LHCN-M2 (cell line): ENCODE measurements at regions not wholly inside any gene's neighbourhood (a gene's known extent, or its start where the extent isn't known, plus 50 kb on each side); places are given as distances from the start of the nearest gene placed in this dataset.
A peak's percentile ranks its signal among the peaks of the same experiment; 100 is the strongest.
"Not testable (repeated sequence)": the region's sequence is repeated elsewhere in the genome, so short reads cannot be mapped to it uniquely, and the experiment has no call there.

Experiments
- DNase-seq: peaks from one replicate; pipeline ENCODE4 v3.0.0-alpha.2; 2012; ENCODE audit warnings: low read depth

- DNase-seq = no peak
Observed at GRCh38 chr2:56021136-56021474, 97.5 kb upstream of the EFEMP1 start.

- DNase-seq = no peak
Observed at GRCh38 chr2:56021579-56021978, 98.0 kb upstream of the EFEMP1 start.

- no peak for DNase-seq
Observed at GRCh38 chr2:56025469-56026193, 102.0 kb upstream of the EFEMP1 start.

DNA sequence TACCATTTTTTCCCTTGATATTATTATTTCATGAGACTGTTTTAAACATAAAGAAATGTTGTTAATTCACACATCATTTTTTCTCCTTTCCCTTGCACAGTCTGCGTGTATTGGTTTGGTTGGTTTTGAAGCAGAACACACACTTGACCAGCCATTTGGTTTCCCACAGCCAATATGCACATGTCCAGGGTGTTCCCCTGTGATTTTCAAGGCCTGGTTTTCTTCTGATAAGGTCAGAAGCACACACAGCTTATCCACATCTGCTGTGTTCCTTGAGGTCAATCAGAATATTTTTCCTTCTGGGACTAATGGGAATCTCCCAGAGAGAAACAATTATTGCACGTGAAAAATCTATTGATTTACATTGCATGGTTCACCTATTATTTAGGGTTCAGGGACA, 103.2 kb upstream of the EFEMP1 start:
- DNase-seq = no peak

GRCh38 chr2:56030062-56030461, 106.5 kb upstream of the EFEMP1 start:
- DNase-seq = no peak

- no peak for DNase-seq
Observed at GRCh38 chr2:56030901-56031300, 107.3 kb upstream of the EFEMP1 start.

DNA sequence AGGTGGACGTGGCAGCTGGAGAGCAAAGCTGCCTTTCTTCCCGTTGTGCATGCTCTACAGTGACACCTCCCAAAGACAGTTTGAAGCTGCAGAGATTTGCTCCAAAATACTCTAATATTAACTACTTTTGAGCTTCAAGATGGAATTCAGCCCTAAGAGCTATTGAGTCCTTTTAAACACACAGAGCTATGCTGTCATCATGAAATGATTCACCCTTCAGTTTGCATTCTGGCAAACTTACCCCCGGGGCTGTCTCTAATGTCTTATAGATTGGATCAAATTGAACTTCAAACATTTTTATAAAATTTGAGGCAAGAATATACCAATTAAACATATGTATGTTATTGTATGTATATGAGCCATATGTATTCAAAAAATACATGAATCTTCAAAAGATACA, 110.7 kb upstream of the EFEMP1 start:
- DNase-seq = no peak

DNA sequence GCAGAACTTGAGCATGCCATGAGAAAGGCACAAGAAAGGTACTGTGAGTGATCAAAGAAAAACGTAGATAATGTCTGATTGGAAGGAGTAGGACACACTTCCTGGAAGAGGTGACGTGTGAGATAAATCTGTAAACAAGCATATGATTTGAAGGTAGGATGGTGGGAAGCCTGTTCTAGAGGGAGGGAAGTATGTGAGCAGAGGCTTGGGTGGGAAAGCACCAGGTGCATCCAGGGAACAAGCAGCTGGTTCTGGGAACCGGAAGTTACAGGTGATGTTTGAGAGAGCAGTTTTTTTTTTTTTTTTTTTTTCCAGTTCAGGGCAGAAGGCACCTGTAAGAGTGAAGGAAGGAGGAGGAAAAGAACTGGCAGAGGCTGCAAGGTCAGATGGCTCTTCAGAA, 116.6 kb upstream of the EFEMP1 start:
- DNase-seq = no peak

- no peak for DNase-seq
Observed at GRCh38 chr2:56040834-56041233, 117.3 kb upstream of the EFEMP1 start.

DNA sequence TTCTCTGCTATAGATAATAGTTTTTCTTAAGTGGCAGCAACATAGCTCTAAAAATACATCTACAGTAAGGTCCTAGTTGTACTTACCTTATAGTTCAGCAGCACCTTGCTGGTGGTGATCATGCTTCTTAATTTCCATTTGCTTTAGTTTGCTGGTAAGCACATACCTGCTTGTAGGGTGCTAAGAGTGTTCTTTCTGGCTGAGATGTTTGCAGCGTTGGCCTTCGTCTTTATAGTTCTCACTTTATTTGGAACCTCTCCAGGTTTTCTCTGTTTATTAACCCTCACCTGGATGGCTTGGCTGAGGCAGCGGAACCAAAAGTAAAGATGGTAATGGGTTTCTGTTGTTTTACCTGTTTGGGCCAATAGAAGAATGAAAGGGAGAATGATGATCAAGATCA, 123.6 kb upstream of the EFEMP1 start:
- no peak for DNase-seq

- DNase-seq = no peak
Observed at GRCh38 chr2:56049233-56049845, 125.8 kb upstream of the EFEMP1 start.

DNA sequence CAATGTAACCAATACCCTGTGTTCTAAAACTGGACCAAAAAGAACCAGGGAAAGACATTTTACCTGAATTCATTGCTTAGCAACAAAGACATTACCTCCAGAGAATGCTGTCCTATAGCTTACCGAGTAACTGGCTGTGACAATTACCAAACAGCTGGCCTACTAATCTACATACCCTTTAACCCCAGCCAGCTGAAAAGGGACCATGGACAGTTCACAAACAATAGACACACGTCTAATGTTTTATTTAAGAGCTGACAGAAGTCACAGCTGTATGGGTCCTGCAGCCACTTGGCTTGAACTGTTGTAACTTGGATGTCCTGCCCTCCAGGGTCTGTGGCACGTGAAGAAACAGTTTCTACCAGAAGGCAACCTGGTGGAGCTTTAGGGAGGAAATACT, 130.1 kb upstream of the EFEMP1 start:
- no peak for DNase-seq

DNA sequence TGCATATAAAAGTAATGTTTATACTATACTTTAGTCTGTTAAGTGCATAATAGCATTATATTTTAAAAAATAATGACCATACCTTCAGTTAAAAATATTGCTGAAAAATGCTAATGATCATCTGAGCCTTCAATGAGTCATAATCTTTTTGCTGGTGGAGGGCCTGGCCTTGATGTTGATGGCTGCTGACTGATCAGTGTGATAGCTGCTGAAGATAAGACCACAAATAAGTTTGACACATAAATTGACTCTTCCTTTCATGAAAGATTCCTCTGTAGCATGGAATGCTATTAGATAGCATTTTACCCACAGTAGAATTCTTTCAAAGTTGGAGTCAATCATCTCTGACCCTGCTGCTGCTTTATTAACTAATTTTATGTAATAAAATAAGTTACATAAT, 128.4 kb upstream of the CCDC85A start:
- no peak for DNase-seq

DNA sequence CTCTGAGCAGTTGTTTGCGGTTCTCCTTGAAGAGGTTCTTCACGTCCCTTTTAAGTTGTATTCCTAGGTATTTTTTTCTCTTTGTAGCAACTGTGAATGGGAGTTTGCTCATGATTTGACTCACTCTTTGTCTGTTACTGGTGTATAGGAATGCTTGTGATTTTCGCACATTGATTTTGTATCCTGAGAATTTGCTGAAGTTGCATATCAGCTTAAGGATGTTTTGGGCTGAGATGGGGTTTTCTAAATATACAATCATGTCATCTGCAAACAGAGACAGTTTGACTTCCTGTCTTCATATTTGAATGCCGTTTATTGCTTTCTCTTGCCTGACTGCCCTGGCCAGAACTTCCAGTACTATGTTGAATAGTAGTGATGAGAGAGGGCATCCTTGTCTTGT, 122.5 kb upstream of the CCDC85A start:
- not testable (repeated sequence) for DNase-seq

DNA sequence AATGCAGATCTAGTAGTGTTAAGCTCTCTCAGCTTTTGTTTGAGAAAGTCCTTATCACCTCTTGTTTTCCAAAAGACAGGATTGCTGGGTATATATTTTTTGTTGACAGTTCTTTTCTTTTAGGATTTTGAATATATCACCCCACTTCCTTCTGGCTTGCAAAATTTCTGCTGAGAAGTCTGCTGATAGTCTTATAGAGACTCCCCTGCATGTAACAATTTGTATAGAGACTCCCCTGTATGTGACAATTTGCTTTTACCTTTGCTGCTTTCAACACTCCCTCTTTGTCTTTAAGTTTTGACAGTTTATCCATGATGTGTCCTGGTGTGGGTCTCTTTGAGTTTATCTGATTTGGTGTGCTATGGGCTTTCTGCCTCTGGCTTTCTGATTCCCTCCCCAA, 115.0 kb upstream of the CCDC85A start:
- DNase-seq = no peak

GRCh38 chr2:56077359-56077915, 106.4 kb upstream of the CCDC85A start:
- DNase-seq = peak; percentile 30

DNA sequence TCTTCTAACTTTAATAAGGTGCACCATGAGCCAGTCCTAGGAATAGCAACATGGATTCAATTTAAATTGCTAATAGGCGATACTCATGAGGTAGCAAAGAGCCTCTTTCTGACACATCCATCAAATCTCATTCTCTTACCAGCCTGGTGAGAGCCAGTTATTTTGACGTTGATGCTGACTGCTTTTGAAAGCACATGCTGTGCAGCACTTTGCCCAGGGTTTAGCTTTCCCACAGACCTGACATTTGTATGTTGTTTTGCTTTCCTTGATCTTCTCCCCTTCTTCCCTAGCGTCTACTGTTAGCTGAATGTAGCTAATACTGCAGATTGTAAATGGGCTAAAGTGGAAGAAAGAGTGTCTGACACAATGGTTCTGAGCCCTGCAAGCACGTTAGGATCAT, 101.1 kb upstream of the CCDC85A start:
- DNase-seq = no peak

- peak; percentile 26 for DNase-seq
Observed at GRCh38 chr2:56084111-56084901, 99.5 kb upstream of the CCDC85A start.

- DNase-seq = no peak
Observed at GRCh38 chr2:56086336-56086735, 97.5 kb upstream of the CCDC85A start.

- DNase-seq = peak; percentile 19
Observed at GRCh38 chr2:56088411-56088810, 95.4 kb upstream of the CCDC85A start.

GRCh38 chr2:56089931-56090330, 93.9 kb upstream of the CCDC85A start:
- no peak for DNase-seq

GRCh38 chr2:56099963-56100362, 83.8 kb upstream of the CCDC85A start:
- no peak for DNase-seq
